ENCODE measurements at regions not wholly inside any gene's neighbourhood (a gene's known extent, or its start where the extent isn't known, plus 50 kb on each side); places are given as distances from the start of the nearest gene placed in this dataset.

- TF ChIP-seq CTCF (IDR thresholded peaks at IDR 0.05; ENCODE audit: low read depth, low read length, missing control alignments) = no peak
- no peak for DNase-seq (ENCODE audit: low read depth)
- no peak overlapping the region for H3K4me3 ChIP-seq (ENCODE audit: low read depth, low read length)
These were observed 709.2 kb upstream of the WWC1 start for GRCh38 chr5:167582283-167582682.

GRCh38 chr5:167582886-167583285, 708.6 kb upstream of the WWC1 start:
- no peak for DNase-seq (ENCODE audit: low read depth)

GRCh38 chr5:167585184-167585583, 706.3 kb upstream of the WWC1 start:
- TF ChIP-seq CTCF (IDR thresholded peaks at IDR 0.05; ENCODE audit: low read depth, low read length, missing control alignments) = no peak
- H3K4me3 ChIP-seq (ENCODE audit: low read depth, low read length) = no peak overlapping the region
- no peak for DNase-seq (ENCODE audit: low read depth)

More at GRCh38 chr5:167582886-167583285, 708.6 kb upstream of the WWC1 start:
- H3K4me3 ChIP-seq (ENCODE audit: low read depth, low read length) = no peak overlapping the region
- no peak for TF ChIP-seq CTCF (IDR thresholded peaks at IDR 0.05; ENCODE audit: low read depth, low read length, missing control alignments)

GRCh38 chr5:167587772-167588437, 703.5 kb upstream of the WWC1 start:
- no peak for DNase-seq (ENCODE audit: low read depth)
- no peak for TF ChIP-seq CTCF (IDR thresholded peaks at IDR 0.05; ENCODE audit: low read depth, low read length, missing control alignments)
- H3K4me3 ChIP-seq (ENCODE audit: low read depth, low read length) = no peak overlapping the region

- no peak for TF ChIP-seq CTCF (IDR thresholded peaks at IDR 0.05; ENCODE audit: low read depth, low read length, missing control alignments)
- DNase-seq (ENCODE audit: low read depth) = no peak
- no peak overlapping the region for H3K4me3 ChIP-seq (ENCODE audit: low read depth, low read length)
These were observed 699.3 kb upstream of the WWC1 start for GRCh38 chr5:167592114-167592513.

GRCh38 chr5:167593329-167594060, 698.0 kb upstream of the WWC1 start:
- DNase-seq (ENCODE audit: low read depth) = no peak
- no peak for TF ChIP-seq CTCF (IDR thresholded peaks at IDR 0.05; ENCODE audit: low read depth, low read length, missing control alignments)
- H3K4me3 ChIP-seq (ENCODE audit: low read depth, low read length) = no peak overlapping the region

GRCh38 chr5:167594061-167594435, 697.4 kb upstream of the WWC1 start:
- H3K4me3 ChIP-seq (ENCODE audit: low read depth, low read length) = no peak overlapping the region
- TF ChIP-seq CTCF (IDR thresholded peaks at IDR 0.05; ENCODE audit: low read depth, low read length, missing control alignments) = no peak
- no peak for DNase-seq (ENCODE audit: low read depth)

Data from GM12864 (cell line).